ENCODE measurements at regions not wholly inside any gene's neighbourhood (a gene's known extent, or its start where the extent isn't known, plus 50 kb on each side); places are given as distances from the start of the nearest gene placed in this dataset.
"Not testable (repeated sequence)": the region's sequence is repeated elsewhere in the genome, so short reads cannot be mapped to it uniquely, and the experiment has no call there.

DNA sequence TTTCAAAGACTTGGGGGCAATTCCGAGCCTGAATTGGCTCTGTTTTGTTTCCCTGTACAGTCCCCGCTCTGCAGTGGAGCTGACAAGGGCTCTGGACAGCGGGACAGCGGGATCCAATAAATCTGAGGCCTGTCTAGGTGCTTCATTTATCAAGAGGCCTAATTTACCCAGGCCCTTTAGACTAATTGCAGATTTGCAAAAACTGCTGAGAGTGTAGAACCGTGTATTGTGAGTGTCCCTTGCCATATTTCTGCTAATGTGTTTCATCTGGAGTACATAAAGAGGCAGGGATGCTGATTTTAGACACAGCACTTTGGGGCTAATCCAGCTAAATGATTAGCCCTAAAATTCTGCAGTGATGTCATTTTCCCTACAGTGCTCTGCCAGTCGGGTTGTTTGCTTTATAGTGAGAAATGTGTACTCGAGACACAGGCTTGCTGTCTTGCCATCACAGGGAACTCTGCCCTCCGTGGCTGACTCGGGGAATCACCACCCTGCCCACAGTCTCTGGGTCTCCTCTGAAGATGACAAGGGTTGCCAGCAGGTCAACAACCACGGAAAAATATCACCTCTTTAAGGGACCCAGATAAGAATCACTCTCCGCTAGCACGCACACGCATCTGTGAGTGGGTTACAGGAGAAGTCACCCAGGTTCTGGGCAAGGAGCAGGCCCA is 592.0 kb downstream of the BNC2 start:
- DNase-seq = peak; percentile 23

DNA sequence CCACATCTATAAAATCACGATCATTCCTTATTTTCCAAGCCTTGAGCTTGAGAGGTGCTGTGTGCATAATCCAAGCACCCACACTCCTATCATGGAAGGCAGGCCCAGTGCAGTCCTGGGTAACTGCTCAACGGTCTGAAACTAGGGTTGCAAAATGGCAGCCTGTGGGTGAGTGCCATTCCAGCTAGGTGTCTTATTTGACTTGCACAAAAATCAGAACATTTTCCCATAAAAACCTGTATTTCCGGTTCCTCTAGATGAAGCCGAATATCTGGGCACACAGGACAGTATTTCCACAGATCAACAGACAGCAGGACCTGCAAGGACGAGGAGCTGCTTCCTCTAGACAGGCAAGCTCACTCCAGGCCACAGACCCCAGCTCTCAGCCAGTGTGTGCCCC is 588.8 kb downstream of the BNC2 start:
- no peak for DNase-seq

DNA sequence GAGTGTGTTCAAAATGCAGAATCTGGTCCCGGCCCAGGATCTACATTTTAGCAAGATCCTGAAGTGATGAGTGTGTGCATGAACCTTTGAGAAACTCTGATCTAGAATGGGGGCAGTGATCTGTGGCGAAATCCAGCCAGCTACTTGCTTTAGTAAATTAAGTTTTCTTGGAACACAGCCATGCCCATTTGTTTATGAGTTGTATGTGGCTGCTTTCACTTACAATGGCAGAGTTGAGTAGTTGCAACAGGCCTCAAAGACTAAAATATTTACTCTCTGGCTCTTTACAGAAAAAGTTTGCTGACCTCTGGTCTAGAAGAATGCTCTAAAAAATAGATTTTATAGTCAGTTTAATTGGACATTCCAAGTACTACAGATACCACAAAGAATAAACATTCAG is 588.3 kb downstream of the BNC2 start:
- peak; percentile 36 for DNase-seq

DNA sequence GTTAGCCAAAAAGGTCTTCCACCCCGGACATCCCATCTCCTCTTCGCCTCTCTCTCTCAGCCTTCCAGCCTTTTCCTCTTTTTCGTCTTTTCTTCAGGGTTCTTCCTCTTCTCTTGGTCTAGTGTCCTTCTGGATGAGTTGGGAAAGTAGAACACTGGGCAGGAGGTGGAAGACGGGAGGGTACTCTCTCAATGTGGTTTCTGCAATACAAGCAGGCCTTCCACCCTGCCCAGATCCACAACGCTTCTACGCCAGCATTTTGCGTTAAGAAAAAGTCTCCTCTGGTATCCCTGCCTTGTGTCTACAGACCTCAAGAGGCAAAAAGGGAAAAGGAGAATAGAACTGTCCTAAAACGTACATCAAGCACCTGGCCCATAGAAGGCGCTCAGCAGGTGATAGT is 587.8 kb downstream of the BNC2 start:
- no peak for DNase-seq

DNA sequence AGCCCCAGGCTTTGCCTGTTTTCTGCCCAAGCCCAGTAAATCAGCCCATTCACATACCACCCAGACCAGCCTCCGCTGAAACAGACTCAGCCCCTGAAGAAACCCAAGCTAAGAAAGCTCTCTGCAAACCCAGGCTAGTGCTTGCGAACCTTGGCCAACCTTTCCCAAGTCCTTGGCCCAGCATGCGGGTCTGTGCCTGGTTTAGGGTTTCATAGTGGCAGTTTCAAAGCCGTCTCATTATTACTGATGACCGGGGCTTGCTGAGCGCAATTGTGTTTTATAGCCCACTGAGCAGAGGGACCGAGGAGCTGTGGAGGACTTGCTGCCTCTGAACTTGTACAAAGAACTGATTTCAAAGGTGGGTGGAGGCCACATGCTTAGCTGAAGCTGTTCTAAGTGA is 584.3 kb downstream of the BNC2 start:
- no peak for DNase-seq

DNA sequence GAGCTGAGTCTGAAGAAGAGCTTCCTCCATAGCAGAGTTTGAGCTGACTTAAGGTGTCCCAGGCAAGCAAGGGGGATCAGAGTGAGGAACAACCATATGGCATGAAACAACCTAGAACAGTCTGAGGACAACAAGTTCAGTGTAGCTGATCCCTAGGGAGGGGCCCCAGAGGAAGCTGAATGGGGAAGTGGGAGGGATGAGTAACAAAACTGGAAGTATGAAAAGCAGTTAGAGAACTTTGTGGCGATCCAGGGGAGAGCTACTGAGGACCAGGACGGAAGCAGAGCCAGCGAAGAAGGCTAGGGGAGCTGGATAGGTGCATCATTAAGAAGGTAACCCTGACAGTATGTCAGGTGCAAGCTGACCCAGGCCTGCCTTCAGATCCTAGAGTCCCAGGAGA is 580.8 kb downstream of the BNC2 start:
- no peak for DNase-seq

DNA sequence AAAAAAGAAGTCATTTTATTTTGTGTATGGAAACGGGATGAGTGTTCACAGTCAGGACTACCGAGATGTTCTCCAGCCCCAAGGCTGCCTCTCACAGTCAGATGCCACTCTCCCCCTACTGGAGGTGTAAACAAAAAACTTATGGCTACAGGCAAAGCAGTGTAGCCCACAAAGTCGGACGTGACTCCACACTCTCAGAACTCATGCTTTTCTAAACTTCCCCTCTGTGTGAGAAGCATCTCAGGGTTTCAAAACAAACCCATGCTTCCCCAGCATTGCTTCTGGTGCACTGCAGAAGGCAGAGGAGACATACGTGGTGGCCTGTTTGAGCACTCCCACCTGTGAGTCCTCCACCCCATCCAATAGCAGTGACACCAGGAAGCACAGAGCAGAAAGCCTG is 580.3 kb downstream of the BNC2 start:
- DNase-seq = no peak

DNA sequence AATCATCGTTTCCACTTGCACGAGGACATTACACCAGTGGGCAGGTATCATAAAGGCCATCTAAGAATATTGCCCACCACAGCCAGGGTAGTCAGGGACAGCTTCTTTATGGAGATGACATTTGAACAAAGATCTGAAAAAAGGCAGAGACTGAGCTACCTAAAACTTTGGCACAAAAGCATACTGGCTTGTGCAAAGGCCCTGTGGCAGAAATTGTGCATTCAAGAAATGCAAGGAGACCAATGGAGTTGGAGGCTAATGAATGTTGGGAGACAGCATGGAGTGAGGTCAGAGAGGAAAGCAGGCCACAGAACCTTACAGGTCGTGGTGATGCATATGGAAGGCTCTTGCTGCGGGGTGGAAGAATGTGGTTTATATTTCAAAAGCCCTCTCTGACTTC is 578.5 kb downstream of the BNC2 start:
- DNase-seq = no peak

DNA sequence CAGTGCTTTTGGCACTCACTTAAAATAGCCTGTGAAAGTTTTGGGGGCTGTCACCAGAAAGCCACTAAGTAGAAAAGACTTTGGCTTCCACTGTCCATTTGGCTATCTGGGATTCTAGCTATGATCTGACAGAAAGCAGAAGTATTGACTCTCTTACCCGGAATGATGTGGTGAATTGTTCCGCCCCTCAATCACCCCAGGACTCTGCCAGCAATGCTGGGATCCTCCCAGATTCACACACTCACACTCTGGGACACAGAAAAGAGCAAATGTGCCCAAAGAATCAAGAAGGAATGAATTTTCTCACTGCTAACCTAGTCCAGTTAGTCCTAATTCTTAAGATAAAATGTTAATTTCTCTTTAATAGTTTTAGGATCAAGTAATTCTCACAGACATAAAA is 576.9 kb downstream of the BNC2 start:
- no peak for DNase-seq

DNA sequence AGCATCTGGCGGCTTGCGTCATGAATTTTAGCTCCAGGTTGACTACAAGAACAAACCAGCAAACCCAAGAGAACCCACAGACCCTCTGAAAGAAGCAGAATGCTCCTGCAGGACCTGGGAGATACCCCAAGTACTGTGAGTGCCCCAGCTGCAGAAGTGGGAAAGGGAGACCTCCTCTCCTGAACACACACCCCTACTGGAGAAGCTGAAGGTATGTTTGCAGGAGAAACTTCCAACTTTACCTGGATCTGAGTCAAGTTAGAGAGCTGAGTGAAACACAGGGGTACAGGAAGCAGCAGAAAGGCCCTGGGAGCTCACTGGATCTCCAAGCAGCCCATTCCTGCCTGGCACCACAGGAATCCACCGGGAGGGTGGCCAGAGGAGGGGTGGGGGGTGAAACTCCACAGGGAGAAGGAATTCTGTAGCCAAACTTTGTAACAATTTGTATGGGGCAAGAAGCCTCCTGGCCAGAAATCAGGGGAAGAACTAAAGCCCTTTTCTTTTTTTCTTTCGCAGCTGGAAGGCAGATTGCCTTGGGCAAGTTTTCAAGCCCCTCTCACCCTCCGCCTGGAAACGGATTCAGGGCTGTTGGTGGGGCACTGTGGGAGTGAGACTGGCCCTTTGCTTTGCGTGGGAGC is 576.2 kb downstream of the BNC2 start:
- peak; percentile 54 for DNase-seq

DNA sequence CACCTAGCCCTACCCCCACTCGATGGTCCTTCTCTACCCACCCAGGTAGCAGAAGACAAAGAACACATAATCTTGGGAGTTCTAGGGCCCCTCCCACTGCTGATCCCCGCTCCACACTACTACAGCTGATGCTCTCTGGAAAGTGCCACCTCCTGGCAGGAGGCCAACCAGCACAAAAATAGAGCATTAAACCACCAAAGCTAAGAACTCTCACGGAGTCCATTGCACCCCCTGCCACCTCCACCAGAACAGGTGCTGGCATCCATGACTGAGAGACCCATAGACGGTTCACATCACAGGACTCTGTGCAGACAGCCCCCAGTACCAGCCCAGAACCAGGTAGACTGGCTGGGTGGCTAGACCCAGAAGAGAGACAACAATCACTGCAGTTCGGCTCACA is 575.5 kb downstream of the BNC2 start:
- DNase-seq = not testable (repeated sequence)

DNA sequence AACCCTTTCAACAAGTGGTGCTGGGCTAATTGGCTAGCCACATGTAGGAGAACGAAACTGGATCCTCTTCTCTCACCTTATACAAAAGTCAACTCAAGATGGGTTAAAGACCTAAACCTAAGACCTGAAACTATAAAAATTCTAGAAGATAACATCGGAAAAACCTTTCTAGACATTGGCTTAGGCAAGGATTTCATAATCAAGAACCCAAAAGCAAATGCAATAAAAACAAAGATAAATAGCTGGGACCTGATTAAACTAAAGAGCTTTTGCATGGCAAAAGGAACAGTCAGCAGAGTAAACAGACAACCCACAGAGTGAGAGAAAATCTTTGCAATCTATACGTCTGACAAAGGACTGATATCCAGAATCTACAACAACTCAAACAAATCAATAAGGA is 571.1 kb downstream of the BNC2 start:
- not testable (repeated sequence) for DNase-seq

DNA sequence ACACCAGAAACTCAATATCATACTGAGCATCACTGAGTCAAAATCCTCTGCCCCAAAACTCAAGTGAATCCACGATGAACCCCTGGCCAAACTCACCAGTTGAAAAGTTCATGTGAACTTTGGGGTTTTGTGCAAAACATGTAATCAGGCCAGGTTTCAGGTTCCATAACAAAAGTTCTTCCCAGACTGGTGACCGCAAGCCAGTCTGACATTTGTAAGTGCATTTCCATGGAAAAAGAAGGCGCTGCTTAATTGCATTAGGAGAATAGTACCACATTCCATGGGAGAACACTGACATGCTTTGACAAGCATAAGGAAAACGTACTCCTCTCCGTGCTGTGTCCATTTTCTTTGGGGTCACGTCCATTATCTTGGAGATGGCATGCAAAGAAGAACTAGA is 567.0 kb downstream of the BNC2 start:
- DNase-seq = no peak

DNA sequence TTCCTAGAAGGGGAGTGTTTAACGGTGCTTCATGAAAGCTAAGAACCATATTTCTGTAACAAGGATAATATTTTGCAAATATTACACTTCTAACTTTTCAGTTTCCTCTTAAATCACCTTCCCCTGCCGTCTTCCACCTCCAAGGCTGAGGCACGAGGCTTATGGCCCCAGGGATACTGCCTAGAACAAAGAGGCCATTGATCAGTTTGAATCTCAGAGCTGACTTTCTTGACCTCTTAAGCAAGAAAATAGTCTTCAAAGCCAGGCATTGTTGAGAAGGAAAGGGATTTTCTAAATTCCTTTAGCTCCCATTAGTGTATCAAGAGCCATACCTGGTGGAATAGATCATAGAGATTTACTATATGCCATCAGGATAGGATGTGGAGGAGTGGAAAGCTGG is 566.2 kb downstream of the BNC2 start:
- DNase-seq = no peak

DNA sequence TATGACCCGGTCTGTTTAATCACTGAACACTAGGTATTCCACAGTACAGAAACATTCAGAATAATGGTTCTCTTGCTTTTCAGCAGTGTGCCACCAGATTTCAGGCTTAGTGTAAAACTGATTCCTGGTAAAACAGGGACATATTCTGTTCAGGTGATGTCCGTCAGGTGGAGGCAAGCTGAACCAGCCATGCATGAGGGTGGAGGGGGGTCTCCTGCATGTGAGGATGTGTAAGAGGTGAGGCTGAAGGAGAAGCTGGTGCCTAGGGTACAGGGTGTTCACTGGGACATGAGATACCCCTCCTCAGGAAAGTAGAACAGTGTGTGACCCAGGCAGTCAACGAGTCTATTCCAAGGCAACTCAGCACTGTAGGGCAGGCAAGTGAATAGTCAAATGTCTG is 563.9 kb downstream of the BNC2 start:
- no peak for DNase-seq

DNA sequence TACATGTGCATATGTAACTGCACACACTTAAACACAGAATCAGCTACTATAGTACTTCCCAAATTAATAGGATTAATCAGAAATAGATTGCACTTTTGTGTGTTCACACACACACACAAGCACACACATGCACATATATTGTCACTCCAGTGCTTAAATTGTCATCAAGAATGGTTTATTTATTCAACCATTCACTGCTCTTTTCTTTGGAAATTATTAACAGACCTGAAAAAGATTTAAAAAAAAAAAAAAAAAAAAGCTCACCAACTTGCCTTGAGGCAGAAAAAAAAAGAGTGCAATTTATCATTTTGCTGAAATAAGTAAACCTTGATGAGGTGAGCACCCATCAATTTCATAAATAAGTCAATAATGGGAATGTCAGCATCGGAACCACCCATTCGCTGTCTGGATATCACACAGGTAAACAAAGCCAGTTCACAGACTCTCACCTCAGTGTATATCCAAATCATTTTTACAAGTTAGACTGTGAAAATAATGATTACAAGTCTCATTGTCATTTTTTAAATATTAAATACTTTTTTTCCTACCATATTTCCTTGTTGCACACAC is 562.8 kb downstream of the BNC2 start:
- no peak for DNase-seq

DNA sequence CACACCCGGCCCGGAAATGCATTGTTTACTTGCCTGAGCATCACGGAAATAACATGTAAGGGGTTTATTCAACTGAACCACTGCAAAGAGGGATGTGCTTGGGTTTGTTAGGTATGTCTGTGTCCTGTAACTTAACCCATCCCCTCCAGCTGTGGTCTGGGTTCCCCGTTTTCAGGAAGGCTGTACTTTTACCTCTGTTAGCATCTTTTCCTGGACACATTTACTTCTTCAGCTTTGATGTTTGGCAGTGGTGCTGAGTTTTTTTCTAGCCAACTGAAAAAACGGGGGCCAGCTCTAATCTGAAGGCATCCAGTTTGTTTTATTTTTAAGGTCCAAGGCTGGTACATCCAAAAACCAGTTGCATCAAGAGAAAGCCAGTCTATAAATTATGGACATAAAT is 561.8 kb downstream of the BNC2 start:
- DNase-seq = no peak

DNA sequence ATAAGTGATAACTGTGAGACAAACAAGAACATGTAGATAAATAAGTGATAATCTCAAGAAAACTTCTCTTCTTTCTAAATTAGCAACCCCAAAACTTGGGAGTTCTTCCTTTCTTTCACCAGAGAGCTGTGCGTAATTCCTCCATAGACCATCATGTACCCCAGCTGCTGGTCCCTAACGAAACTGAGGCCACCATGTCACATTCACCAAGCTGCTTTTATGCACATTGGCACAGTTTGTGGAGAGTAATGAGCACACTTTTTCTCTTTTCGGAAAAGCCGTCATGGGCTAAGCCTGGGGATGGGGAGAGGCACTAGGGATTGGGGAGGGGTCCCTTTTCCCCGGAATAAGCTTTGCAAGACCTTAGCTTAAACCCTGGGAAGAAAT is 561.4 kb downstream of the BNC2 start:
- DNase-seq = no peak

DNA sequence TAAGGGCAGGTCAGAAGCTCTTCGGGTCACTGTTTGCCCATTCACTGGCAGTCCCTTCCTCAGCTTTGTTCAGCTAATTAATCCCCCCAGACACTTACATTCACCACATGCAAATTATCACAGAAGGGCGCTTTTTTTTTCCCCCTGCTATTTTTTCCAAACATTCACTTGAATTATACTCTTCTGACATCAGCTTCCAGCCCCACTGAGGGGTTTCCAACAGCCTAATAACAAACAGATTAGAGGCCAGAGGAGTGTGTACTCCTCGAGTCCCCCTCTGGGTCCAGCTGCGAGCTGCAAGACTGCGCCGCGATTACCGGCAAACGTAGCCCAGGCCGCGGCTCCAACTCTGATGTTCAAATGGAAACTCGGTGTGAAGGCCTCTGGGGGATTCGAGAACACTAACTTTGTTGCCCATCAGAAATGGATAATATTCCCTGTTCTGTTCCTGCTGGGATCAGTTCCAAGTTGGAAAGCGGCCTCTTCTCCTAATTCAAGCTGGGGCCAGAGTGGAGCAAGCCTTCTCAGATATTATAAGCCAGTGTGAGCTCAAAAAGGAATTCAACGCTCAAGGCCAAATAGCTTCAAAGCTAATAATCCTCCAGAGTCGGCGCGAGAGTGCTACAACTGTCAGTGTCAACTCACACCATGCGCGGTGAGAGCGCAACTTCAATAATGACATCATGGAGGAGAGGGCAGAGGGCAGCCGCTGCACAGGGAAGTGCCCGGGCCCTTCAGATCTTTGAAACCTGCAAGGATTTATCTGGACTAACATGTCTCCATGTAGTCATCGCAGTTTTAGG is 560.8 kb downstream of the BNC2 start:
- peak; percentile 43 for DNase-seq

DNA sequence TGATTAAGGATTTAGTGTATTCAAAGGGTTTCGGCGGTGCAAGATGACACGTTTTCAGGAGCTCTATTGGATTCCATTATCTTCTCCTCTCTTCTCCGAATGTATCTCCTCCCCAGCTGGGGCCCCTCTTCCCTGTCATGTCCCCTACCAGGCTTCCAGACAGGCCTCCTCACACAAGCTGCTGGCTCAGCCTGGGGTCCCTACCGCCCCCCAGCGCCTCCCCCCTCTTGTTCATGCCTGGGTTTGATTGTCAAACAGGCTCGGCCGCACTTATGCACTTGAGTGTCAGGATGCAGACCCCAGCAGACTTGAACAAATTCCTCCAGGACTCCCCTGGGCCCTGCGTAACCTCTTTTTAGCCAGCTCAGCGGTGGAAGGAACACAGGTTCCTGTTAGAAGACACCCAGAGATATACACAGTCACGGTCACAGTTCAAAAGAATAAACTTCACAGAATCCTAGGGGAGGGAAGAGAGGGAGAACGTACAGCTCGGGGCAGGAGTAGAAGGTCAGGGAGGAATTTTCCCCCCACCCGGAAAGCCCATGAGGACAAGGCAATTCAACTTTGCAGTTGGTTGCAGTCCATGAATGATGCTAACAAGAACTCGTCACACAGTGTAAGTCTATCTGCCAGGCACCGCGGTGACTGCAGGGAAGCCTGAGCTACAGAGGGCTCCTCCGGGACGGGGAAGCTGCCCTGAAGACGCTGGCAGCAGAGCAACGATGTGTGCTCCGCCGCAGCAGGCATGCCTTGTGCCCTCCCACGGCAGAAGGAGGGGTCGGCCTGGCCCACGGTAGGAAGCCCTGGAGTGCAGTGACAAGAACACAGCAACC is 560.0 kb downstream of the BNC2 start:
- no peak for DNase-seq

DNA sequence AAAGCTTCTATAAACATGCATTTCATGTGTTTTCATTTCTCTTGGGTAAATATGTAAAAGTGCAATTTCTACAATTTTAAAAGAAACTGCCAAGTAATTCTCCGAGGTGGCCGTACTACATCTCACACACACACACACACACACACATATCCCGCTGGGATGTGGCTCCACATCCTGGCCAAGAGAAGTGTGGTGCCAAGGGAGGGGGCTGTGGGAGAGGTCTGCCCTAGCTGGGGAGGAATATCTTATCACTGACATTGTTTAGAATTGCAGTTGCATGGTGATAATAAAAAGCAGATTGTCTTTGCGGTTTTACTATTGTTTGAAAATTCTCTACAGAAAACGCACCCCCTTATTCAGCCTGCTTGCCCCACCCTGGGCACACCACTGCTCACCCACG is 558.4 kb downstream of the BNC2 start:
- DNase-seq = peak; percentile 46

DNA sequence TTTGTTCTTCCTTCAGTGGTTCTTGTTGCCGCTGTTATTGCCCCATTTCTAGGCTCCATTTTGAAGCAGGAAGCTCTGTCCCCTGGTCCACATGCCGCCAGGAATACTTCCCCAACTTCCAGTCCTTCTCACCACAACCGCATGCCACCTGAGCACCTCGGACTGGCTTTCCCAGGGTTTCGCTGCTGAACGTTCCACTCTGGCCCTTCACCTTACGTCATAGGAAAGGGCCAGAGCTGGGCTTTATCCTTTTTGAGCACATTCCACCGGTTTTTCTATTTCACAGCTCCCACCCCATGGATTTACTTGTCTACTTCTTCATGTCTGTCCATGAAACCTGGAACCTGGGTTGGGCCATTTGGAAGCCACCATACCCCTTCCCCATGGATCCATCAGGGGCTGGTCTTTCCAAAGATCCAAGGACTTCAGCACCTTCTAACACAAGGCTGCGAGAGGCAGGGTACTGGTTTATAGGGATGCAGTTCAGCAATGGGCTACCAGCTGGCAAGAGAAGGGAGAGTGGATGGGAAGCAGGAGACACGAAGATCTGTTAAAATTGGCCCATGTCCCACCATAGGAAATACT is 557.4 kb downstream of the BNC2 start:
- DNase-seq = no peak

All from fibroblast of skin of abdomen (primary cell).